ENCODE measurements at regions not wholly inside any gene's neighbourhood (a gene's known extent, or its start where the extent isn't known, plus 50 kb on each side); places are given as distances from the start of the nearest gene placed in this dataset.
"Not testable (repeated sequence)": the region's sequence is repeated elsewhere in the genome, so short reads cannot be mapped to it uniquely, and the experiment has no call there.

DNA sequence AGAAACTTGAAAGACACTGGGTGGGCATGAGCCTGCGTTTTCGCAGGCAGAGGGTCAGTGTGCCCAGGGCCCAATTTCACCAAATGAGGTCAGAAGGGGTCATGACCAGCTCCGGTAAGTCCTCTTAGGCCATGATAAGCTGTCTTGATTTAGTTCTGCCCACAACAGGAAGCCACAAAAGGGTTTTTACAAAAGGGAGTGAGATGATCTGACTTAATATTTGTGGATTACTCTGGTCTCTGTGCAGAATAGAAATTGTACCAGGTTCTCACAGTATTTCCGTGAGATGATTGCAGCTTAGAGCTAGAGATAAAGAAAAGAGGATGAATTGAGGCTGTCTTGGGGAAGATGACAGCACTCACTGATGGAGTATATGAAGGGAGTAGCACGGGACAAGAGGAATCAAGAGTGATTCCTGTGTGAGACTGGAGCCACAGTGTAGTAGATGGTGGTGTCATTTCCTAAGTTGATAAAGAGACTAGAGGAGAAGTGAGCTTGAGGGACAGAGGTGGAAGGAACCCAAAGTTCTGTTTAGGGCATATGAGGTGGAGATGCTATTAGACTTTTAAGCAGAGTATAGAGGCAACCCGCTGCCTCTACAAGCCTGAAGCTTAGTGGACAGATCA, 288.3 kb upstream of the AMIGO2 start:
- DNase-seq = no peak

DNA sequence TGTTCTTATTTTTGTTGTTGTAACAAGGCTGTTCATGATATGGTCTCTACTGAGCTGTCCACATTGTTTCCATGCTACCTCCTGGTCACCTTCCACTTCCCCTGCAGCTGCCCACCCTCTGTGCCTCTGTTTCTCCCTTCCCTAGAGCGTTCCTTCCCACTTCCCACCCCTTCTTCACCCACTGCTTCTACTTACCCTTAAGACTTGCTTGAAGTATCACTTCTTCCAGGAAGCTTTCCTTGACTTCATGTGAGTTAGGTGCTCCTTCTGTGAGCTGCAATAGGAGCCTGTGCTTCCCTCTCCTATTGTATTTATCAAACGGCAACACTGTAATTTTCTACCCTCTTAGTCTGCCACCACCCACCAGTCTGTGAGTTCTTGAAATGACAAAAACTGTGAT, 286.8 kb upstream of the AMIGO2 start:
- no peak for DNase-seq

DNA sequence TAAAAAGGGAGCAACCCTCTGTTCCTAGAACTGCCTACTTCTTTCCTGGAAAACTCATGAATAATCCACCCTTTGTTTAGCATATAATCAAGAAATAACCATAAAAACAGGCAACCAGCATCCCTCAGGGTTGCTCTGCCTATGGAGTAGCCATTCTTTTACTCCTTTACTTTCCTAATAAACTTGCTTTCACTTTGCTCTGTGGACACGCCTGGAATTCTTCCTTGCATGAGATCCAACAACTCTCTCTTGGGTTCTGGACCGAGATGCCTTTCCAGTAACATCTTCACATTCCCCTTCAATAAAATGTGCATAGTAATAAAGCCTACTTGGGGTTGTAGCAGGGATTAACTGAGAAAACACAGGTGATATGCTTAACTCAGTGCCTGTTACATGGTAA, 286.4 kb upstream of the AMIGO2 start:
- DNase-seq = no peak

DNA sequence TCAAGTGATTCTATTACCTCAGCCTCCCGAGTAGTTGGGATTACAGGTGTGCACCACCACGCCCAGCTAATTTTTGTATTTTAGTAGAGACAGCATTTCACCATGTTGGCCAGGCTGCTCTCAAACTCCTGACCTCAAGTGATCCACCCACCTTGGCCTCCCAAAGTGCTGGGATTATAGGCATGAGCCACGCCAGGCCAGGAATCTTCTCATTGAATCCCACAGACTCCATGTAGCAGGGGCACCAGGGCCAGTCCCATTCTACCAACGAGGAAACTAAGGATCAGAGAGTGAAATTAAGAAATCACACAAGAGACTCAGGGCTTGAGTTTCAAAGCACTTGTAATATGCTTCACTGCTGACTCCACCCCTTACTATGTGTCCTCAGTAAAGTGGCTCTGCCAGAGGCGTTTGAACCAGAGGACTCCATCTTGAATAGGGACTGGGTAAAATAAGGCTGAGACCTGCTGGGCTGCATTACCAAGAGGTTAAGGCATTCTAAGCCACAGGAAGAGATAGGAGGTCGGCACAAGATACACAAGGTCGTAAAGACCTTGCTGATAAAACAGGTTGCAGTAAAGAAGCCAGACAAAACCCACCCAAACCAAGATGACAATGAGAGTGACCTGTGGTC, 285.8 kb upstream of the AMIGO2 start:
- not testable (repeated sequence) for DNase-seq

DNA sequence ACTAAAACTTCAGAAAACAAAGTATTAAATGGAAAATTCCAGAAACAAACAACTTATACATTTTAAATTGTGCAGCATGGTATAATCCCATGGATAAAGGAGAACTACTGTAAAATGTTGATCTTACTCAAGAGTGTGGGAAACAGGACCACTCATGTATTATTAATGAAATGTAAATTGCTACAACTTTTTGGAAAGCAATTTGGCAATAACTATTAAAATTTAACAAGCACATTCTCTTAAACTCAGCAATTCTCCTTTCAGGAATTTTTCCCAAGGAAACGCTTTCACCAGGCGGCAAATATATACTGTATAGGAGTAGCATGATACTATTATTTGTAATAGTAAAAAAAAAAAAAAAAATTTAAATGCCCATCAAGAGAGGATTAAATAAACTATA, 284.5 kb upstream of the AMIGO2 start:
- no peak for DNase-seq

DNA sequence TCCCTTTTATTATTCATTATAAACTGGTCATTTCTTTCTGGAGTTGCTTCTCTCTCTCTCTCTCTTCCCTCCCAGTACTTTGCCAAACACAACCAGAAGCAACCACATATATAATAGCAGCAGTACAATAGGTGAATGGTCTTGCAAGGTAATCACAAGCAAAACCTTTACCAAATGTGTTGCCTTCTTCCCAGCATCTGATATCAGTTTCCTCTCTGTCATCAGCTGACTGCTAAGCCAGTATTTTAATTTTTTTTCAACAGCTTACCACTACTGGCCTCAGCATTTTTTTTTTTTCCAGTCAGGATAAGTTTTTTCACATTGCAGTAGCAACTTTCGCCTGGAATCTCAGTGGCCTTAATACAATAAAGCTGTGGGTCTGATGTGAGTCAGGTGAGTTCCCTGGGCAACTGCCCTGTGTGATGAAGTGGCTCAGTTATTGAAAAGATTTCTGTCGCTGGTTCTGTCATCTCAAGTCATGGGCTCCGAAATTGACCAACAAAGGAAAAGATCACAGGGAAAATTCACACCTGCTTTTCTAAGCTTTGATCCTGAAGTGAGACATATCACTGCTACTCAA, 282.5 kb upstream of the AMIGO2 start:
- DNase-seq = no peak

DNA sequence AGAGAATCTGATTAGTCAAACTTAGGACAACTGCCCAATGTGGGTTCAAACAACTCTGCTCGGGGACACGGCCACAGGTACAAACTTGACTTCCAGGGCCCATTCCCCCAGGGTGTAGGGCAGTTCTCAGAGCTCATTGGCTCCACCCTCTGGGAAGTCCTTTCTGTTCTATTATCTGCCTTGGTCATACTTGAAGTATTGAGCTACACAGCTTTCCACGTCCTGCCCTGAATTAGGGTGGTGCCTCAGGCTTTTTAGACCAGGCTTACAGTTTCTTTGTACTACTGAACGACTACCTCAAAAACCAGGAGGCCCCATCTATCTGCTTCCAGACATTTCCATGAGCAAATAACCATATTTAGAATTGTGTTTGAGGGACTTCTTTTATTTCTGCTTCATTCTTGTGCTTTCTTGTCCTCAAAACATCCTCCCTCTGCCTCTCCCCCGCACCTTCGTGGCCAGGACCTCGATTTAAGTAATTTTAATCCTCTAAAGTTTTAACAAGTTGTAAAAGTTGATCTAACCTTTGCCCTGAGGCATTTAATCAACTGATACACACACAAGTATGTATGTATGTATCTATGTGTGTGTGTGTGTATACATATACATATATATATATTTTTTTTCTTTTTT, 281.7 kb upstream of the AMIGO2 start:
- peak; percentile 60 for DNase-seq

DNA sequence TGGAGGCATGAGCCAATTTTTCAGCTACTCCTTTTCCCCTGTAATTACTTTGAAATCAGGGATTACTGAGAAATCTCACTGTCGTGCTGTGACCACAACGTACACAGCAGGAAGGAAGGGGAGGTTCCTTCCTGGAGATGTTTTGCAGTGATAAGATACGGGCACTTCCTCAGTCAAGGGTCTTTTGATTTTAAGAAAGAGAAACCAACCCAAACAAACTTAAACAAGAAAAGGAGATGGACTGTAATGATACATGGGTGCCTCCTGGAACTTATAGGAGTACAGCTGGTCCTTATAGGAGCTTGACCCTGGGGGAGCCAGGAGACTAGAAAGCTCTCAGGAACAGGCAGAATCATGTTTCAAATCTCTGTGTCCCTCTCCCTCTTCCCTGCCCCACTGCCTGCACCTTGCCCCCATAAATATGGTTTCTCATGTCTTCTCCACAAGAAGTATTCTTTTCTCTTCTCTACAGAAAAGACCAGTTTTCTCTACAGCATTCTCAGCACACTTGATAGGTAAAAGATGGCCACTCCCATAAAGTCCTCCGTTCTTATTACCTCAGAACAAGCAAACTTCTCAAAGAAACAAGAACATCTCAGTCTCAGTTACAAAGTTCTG, 281.1 kb upstream of the AMIGO2 start:
- DNase-seq = no peak

DNA sequence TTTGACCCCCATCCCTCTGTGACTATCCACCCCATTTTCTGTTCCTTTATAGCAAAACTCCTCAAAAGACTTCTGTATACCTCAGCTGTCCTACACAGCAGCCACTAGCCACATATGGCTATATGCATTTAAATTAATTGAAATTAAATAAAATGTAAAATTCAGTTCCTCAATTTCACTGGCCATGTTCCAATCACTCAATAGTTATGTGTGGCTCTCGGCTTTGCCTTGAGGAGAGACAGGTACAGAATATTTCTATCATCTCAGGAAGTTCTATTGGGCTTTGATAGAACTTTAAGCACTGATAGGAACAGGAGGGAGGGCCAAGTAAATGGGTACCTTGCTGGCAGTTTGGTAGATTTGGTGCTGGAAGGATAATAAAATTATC, 280.3 kb upstream of the AMIGO2 start:
- no peak for DNase-seq

DNA sequence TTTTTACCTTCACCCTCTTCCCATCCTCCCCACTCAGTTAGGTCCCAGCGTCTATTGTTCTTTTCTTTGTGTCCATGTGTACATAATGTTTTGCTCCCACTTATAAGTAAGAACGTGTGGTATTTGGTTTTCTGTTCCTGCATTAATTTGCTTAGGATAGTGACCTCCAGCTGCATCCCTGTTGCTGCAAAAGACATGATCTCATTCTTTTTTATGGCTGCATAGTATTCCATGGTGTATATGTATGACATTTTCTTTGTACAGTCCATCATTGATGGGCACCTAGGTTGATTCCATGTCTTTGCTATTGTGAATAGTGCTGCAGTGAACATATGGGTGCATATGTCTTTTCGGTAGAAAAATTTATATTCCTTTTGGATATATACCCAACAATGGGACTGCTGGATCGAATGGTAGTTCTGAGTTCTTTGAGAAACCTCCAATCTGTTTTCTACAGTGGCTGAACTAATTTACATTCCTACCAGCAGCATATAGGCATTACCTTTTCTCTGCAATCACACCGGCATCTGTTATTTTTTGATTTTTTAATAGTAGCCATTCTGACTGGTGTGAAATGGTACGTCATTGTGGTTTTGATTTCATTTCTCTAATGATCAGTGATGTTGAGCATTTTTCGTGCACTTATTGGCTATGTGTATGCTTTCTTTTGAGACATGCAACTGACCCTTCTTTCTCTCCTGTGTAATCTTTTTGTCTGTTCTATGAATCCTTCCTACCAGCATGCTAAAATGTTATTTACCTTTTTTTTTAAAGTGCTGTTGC, 279.7 kb upstream of the AMIGO2 start:
- DNase-seq = no peak

DNA sequence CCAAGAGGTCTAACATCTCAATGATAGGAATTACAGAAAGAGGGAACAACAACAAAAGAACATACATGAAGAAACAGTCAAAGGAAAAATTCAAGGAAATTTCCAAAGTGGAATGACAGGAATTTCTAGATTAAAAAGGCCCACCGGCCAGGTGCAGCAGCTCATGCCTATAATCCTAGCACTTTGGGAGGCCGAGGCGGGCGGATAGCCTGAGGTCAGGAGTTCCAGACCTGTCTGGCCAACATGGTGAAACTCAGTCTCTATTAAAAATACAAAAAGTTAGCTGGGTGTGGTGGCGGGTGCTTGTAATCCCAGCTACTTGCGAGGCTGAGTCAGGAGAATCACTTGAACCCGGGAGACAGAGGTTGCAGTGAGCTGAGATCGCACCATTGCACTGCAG, 277.2 kb upstream of the AMIGO2 start:
- DNase-seq = not testable (repeated sequence)

DNA sequence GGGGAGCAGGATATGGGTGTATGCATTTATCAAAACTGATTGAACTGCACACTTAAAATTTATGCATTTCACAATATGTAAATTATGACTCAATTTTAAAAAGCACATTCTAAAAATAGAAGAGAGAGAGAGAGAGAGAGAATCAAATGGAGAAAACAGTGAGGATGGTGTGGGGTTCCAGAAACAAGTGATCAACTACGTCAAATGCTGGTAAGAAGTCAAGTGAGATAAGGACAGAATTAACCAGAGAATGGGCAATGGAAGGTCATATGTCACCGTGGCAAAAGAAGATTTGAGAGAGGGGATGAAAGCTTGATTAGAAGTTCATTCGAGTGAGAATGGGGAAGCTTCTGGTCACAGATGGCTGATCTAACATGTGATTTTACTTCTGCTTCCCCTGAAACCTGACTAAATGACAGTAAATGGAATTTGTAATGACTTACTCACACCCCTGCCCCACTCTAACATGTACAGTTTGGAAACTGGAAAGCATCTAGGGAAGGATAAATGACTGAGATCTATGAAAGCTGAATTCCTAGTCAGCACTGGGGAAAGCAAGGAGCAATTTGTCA, 276.5 kb upstream of the AMIGO2 start:
- DNase-seq = no peak

DNA sequence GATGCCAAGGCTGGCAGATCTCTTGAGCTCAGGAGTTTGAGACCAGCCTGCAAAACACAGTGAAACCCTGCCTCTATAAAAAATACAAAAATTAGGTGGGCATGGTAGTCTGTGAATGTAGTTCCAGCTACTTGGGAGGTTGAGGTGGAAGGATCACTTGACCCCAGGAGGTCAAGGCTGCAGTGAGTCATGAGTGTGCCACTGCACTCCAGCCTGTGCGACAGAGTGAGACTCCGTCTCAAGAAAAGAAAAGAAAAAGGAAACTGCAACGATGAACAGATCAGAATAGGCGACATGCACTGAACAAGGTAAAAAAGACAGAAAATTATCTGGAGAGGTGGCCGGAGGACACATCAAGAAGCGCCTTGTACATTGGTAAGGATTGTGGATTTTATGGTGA, 273.7 kb upstream of the AMIGO2 start:
- no peak for DNase-seq

DNA sequence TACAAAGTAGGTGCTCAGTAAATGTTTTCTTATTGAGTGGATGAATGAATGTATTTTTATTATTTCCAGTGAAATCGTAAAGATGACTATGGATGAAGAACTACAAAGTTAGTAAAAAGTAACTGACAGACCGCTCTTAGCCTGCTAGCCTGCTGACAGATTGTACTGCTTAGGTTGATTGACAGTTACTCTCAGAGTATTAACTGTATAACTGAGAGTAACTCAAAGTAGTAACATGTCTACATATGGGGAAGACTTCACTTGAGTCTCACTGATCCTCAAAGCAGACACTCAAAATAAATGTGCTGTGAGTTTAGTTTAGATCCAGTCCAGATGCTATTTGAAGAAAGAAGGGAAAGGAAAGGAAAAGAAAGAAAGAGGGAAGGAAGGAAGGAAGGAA, 272.3 kb upstream of the AMIGO2 start:
- no peak for DNase-seq

DNA sequence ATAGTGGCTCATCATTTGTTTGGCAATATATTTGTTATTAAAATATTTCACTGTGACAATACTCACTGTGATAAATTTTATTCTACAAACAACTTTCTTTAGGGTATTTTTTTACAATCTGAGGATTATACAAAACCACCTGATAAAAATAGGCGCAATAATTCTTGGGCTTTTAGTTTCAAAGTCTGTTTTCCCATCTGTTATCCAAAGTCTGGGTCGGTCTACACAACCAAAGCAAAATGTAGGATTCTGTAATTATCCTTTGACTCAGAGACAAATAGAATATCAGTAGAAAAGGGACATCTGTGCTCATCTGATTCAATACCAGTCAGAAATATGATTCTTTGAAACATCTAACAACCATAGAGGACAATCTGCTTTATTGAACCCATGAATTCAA, 271.8 kb upstream of the AMIGO2 start:
- no peak for DNase-seq

DNA sequence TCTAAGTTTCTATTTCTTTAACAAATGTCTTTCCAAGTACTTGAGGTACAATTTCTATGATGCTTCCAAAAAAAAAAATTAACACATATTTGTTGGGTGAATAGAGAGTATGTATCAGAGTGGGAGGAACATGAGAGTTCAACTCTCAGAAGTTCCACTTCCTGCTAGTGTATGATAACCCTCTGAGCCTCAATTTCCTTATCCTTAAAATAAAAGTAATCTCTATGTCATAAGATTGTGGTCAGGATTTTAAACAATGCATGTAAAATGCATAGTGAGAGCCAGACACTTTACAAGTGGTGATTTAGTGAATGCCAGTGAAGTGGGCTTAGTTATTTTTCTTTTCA, 270.3 kb upstream of the AMIGO2 start:
- no peak for DNase-seq

DNA sequence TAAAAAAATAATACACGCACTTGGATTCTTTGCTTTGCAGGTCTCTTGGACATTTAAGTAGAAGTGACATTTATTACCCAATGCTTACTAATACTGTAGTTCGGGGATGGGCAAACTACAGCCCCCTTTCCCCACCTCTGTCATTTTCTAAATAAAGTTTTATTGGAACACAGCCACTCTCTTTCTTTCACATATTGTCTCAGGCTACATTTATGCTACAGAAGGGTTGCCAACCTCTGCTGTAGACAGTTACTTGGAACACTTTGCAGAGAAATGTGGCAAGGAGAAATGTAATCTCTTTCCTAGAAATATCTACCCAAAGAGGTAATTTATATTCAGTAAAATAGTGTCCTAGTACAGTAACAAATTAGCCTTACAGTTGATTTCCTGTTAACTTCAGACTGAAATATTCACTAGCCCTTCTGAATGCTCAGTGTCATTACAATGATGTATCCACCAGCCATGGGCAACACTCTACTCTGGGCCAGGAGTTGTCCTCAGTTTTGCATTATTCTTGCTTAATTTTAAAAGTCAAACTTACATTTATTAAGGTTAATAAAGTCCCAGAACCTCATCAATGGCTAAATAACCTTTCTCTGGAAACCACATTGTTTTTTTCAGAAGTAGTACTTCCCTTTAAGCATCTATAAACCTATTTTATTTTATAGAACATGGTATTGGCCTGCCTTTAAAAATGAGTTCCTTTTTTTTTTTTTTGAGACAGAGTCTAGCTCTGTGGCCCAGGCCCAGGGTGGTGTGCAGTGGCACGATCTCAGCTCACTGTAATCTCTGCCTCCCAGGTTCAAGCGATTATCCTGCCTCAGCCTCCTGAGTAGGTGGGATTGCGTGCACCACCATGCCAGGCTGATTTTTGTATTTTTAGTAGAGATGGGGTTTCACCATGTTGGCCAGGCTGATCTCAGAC, 269.6 kb upstream of the AMIGO2 start:
- peak; percentile 61 for DNase-seq

DNA sequence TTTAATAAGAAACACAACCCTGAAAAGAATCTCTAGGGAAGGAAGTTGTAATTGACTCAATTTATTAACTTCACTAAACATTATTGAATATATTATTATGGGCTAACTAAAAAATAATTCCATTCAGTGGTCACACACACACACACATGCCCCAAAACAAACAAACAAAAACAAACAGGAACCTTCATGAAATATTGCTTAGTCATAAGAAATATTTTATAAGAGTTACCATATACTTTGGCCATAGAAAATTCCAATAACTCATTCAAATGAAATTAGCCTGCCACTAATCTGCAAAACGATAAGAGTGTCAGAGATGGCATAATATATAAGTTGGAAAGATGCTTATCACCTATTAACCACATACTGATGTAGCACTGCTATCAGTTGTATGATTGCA, 268.4 kb upstream of the AMIGO2 start:
- no peak for DNase-seq

DNA sequence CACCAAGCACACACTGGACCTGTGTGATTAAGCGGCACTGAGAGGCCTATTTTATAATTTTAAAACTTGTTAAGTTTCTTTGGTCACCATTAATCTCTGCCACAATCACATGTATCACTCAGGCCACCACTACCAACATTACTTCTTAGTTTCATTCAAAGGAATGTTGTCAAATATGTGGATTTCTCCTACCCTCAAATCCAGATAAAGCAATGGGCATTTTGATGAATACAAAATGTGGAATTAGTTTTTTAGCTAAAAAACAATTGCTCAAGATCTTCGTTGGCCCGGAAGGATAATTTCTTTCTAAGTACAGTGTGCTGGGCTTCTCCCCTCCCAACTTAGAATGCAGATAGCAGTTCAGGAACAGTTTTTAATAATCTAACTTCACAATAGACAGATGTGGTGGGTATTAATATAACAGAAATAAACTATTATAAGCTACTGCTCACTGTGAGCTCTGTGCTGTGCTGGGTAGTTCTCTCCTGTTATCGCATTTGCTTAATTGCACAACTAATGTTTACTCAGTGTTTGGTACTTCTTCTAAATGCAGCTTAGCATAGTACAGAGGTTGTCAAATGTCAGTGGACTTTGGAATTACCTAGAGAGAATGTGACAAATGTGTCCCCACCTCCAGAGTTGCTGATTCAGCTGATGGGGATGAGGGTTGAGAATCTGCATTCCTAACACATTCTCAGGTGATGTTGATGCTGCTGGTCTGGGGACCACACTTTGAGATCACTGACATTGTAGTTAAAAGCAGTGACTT, 266.7 kb upstream of the AMIGO2 start:
- no peak for DNase-seq

DNA sequence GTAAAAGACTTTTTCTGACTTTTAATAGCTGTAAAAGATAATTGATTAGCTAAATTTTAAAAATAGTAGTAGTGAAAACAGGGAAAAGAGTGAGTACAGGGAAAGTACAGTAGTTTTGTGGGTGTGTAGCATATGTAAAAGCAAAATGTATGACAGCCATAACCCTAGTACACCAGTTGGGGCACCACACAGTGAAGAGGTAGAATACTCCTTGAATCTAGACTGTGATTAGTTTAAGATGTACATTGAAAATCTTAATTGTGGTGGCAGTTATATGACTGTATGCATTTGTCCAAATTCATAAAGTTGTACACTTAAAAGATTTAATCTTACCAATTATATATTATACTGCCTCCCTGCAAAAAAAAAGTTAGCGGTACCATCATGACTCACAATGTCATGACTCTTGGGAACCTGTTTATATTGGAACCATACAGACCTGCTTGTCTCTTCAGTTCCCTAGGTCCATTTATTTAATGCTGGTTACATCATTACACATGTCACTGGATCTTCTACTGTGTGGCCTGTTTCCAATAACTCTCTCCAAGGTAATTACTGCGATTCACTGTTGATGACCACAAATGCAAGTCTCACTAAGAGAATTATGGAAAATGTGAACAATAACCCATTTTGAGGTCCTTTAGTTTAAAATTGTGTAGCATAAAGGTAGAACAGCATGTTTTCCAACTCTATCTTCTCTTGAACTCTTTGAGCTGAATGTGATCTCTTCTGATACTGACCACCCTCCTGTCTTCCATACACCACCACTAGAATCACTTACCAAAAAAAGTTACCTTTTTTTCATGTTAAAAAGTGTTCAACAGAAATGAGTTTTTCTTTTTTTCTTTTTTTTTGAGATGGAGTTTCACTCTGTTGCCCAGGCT, 264.2 kb upstream of the AMIGO2 start:
- no peak for DNase-seq

Data from stimulated activated CD4-positive, alpha-beta T cell treated with anti-CD3 and anti-CD28 coated beads, Interleukin-1b, Interleukin-23, amount 100 ng/mL, for 48 hours (primary cell).